HEK293 (cell line): ENCODE measurements at regions not wholly inside any gene's neighbourhood (a gene's known extent, or its start where the extent isn't known, plus 50 kb on each side); places are given as distances from the start of the nearest gene placed in this dataset.

ENCODE experiments used
- CTCF ChIA-PET: fragments of 350-600 bp; formaldehyde crosslinking; extraction: SDS; loops from one replicate; lab custom pipeline; 2021; ENCODE audit warnings: antibody characterized with exemption; lab: Yijun Ruan, JAX
- POLR2A ChIA-PET: fragments of 300-600 bp; formaldehyde crosslinking; extraction: SDS; loops from one replicate; lab custom pipeline; 2020; ENCODE audit warnings: antibody characterized with exemption, inconsistent platforms; lab: Yijun Ruan, JAX
- H3K27ac ChIP-seq: fragments of 200-500 bp; sonication (Bioruptor generic); 2 replicates; pipeline ENCODE4 v1.5.1; 2014; ENCODE audit warnings: low read depth, low read length, control low read depth, inconsistent platforms; ENCODE audit errors: extremely low read depth
- H3K36me3 ChIP-seq, 2 experiments: fragments of 200-500 bp in 1 of 2; sonication (Bioruptor generic) in 1 of 2; 1 replicate in 1 of 2; 2 replicates in 1 of 2; pipeline ENCODE4 v1.5.1; 2014 to 2017; ENCODE audit warnings: inconsistent platforms in 2 of 2, low read length in 2 of 2; ENCODE audit not compliant: control insufficient read depth in 2 of 2, insufficient read depth in 1 of 2
- H3K4me1 ChIP-seq: fragments of 200-500 bp; sonication (Bioruptor generic); 2 replicates; pipeline ENCODE4 v1.5.1; 2014; ENCODE audit warnings: mild to moderate bottlenecking, low read length, inconsistent platforms; ENCODE audit not compliant: control insufficient read depth, insufficient read depth
- H3K4me3 ChIP-seq: 2 replicates; pipeline ENCODE4 v1.5.1; 2011; ENCODE audit warnings: low read depth, mild to moderate bottlenecking, control low read depth, low read length, moderate library complexity
- H3K9me3 ChIP-seq: fragments of 200-500 bp; sonication (Bioruptor generic); 2 replicates; pipeline ENCODE4 v1.5.1; 2014; ENCODE audit warnings: low read depth, low read length, inconsistent platforms; ENCODE audit not compliant: control insufficient read depth, insufficient read depth
- GLI2 ChIP-seq: fragments of 450-650 bp; formaldehyde crosslinking; IDR thresholded peaks from 2 replicates; pipeline ENCODE4; 2017; ENCODE audit warnings: missing biosample characterization, missing genetic modification characterization, low read depth, borderline replicate concordance
- KLF10 ChIP-seq: fragments of 450-650 bp; IDR thresholded peaks from 2 replicates; pipeline ENCODE4 v1.5.1; 2018; ENCODE audit warnings: missing biosample characterization, mild to moderate bottlenecking, missing genetic modification characterization
- KLF16 ChIP-seq: fragments of 450-650 bp; formaldehyde crosslinking; IDR thresholded peaks from 2 replicates; pipeline ENCODE4 v1.5.1; 2017; ENCODE audit warnings: missing biosample characterization, missing genetic modification characterization
- KLF9 ChIP-seq: fragments of 450-650 bp; formaldehyde crosslinking; IDR thresholded peaks from 2 replicates; pipeline ENCODE4 v1.5.1; 2016; ENCODE audit warnings: missing biosample characterization, missing genetic modification characterization, low read depth
- SALL2 ChIP-seq: fragments of 450-650 bp; formaldehyde crosslinking; IDR thresholded peaks from 2 replicates; pipeline ENCODE4 v1.5.0; 2017; ENCODE audit warnings: missing biosample characterization, mild to moderate bottlenecking, missing genetic modification characterization, borderline replicate concordance
- ZIC2 ChIP-seq: fragments of 450-650 bp; formaldehyde crosslinking; IDR thresholded peaks from 2 replicates; pipeline ENCODE4 v1.5.1; 2016; ENCODE audit warnings: missing biosample characterization, missing genetic modification characterization
- ZNF132 ChIP-seq: fragments of 450-650 bp; formaldehyde crosslinking; IDR thresholded peaks from 2 replicates; pipeline ENCODE4 v1.5.1; 2017; ENCODE audit warnings: missing biosample characterization, missing genetic modification characterization, borderline replicate concordance
- ZNF140 ChIP-seq: fragments of 450-650 bp; formaldehyde crosslinking; IDR thresholded peaks from 2 replicates; pipeline ENCODE4 v1.5.1; 2016; ENCODE audit warnings: missing biosample characterization, missing genetic modification characterization
- ZNF169 ChIP-seq: fragments of 450-650 bp; formaldehyde crosslinking; IDR thresholded peaks from 2 replicates; pipeline ENCODE4 v1.5.1; 2016; ENCODE audit warnings: missing biosample characterization, missing genetic modification characterization
- ZNF2 ChIP-seq: fragments of 450-650 bp; formaldehyde crosslinking; IDR thresholded peaks from 2 replicates; pipeline ENCODE4 v1.5.1; 2016; ENCODE audit warnings: missing biosample characterization, missing genetic modification characterization
- ZNF202 ChIP-seq: fragments of 450-650 bp; formaldehyde crosslinking; IDR thresholded peaks from 2 replicates; pipeline ENCODE4 v1.5.1; 2016; ENCODE audit warnings: missing biosample characterization, missing genetic modification characterization, borderline replicate concordance
- ZNF211 ChIP-seq: fragments of 450-650 bp; formaldehyde crosslinking; IDR thresholded peaks from 2 replicates; pipeline ENCODE4 v1.5.1; 2016; ENCODE audit warnings: low read depth, missing biosample characterization, missing genetic modification characterization
- ZNF394 ChIP-seq: fragments of 450-650 bp; formaldehyde crosslinking; IDR thresholded peaks from 2 replicates; pipeline ENCODE4 v1.5.1; 2016; ENCODE audit warnings: missing biosample characterization, missing genetic modification characterization, mild to moderate bottlenecking, moderate library complexity, borderline replicate concordance
- ZNF404 ChIP-seq: fragments of 450-650 bp; formaldehyde crosslinking; IDR thresholded peaks from 2 replicates; pipeline ENCODE4 v1.5.1; 2017; ENCODE audit warnings: missing biosample characterization, missing genetic modification characterization
- ZNF530 ChIP-seq: fragments of 450-650 bp; formaldehyde crosslinking; IDR thresholded peaks from 2 replicates; pipeline ENCODE4 v1.5.1; 2016; ENCODE audit warnings: low read depth, missing biosample characterization, missing genetic modification characterization
- ZNF777 ChIP-seq: fragments of 450-650 bp; formaldehyde crosslinking; IDR thresholded peaks from 2 replicates; pipeline ENCODE4 v1.5.1; 2017; ENCODE audit warnings: missing biosample characterization, missing genetic modification characterization, borderline replicate concordance
- ZNF837 ChIP-seq: fragments of 450-650 bp; formaldehyde crosslinking; IDR thresholded peaks from 2 replicates; pipeline ENCODE4 v1.5.1; 2016; ENCODE audit warnings: missing biosample characterization, missing genetic modification characterization
- TF ChIP-seq, protein P1 (sequence below): fragments of 450-650 bp; formaldehyde crosslinking; IDR thresholded peaks from 2 replicates; pipeline ENCODE4 v1.5.1; 2016; ENCODE audit warnings: missing biosample characterization, missing genetic modification characterization
- TF ChIP-seq, protein P2 (sequence below): fragments of 450-650 bp; formaldehyde crosslinking; optimal IDR thresholded peaks from 2 replicates; pipeline ENCODE3; 2016; ENCODE audit warnings: missing biosample characterization, mild to moderate bottlenecking, missing genetic modification characterization
- TF ChIP-seq, protein P3 (sequence below): fragments of 450-650 bp; formaldehyde crosslinking; IDR thresholded peaks from 2 replicates; pipeline ENCODE4 v1.5.1; 2016; ENCODE audit warnings: missing biosample characterization, missing genetic modification characterization
- TF ChIP-seq, protein P4 (sequence below): fragments of 450-650 bp; formaldehyde crosslinking; IDR thresholded peaks from 2 replicates; pipeline ENCODE4 v1.5.1; 2016; ENCODE audit warnings: missing biosample characterization, missing genetic modification characterization, low read depth

DNA sequence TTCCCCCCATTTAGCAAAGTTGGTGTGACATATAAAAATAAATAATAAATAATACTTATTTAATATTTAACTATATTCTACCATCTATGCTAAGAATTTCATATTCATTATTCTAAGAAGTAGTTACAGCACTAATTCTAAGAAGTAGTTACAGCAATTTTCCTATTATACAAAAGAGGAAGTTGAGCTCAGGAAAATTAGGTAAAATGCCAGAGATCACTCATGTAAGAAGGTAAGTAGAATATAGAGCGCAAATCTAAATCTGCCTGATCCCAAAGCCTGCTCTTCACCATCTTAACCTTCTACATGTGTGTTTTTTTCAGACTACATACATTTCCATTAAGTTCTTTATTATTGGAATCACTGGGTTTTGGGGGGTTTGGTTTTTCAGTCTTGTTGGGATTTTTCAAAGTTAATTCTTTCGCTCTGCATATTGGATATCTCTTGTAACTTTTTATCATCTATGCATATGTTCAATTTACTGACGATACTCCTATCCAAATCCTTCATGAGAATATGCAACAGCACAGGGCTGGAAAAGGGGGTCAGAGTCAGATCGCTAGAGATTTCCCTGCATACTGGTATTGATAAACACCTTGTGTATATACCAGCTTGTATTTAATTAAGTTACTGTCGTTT lies 852.1 kb downstream of the MAT2B start (continued):
- no peak for TF ChIP-seq ZNF132 (tag by site-specific recombination)
- TF ChIP-seq KLF16: no peak

DNA sequence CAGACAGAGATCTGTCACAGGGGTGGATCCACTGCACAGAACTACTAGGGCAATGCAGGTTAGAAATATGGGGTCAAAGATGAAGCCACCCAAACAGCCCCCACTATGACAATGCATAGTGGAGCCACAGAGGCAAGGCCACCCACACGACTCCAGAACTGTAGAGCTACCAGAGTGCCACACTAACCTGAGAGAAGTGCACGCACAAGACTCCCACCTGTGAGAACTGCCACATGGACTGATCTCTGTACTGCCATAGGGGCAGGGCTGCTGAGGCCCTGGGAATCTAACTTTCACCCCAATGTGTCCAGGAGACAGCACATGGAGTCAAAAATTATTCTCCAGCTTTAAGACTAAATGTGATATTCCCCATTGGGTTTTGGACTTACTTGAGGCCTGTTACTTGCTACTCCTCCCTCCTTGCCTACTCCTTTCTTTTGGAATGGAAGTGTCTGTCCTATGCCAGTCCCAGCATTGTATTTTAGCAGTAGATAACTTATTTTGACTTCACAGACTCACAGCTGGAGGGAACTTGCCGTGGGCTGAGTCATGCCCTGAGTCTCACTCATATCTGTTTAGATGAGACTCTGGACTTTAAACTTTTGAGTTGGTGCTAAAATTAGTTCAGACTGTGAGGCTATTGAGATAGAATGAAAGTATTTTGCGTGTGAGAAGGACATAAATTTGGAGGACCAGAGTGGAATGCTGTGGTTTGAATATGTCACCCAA lies 853.3 kb downstream of the MAT2B start:
- Histone ChIP-seq H3K4me3 (no peak overlapping the region), H3K4me1 (no peaks in the 10 kb centered on the region; the same call in 1 of the 2 replicates), H3K27ac (no peak overlapping the region), H3K9me3 (no peaks in the 10 kb centered on the region), H3K36me3 (no peaks in the 10 kb centered on the region)
- ChIA-PET CTCF (no interaction called here), POLR2A (no interaction called here)
- TF ChIP-seq ZNF404 (tag by site-specific recombination): no peak
- TF ChIP-seq ZNF211 (tag by site-specific recombination): no peak
- TF ChIP-seq, protein P1, sequence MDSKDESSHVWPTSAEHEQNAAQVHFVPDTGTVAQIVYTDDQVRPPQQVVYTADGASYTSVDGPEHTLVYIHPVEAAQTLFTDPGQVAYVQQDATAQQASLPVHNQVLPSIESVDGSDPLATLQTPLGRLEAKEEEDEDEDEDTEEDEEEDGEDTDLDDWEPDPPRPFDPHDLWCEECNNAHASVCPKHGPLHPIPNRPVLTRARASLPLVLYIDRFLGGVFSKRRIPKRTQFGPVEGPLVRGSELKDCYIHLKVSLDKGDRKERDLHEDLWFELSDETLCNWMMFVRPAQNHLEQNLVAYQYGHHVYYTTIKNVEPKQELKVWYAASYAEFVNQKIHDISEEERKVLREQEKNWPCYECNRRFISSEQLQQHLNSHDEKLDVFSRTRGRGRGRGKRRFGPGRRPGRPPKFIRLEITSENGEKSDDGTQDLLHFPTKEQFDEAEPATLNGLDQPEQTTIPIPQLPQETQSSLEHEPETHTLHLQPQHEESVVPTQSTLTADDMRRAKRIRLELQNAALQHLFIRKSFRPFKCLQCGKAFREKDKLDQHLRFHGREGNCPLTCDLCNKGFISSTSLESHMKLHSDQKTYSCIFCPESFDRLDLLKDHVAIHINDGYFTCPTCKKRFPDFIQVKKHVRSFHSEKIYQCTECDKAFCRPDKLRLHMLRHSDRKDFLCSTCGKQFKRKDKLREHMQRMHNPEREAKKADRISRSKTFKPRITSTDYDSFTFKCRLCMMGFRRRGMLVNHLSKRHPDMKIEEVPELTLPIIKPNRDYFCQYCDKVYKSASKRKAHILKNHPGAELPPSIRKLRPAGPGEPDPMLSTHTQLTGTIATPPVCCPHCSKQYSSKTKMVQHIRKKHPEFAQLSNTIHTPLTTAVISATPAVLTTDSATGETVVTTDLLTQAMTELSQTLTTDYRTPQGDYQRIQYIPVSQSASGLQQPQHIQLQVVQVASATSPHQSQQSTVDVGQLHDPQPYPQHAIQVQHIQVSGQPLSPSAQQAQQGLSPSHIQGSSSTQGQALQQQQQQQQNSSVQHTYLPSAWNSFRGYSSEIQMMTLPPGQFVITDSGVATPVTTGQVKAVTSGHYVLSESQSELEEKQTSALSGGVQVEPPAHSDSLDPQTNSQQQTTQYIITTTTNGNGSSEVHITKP (tag by site-specific recombination): peak; percentile 70
- TF ChIP-seq ZIC2 (tag by site-specific recombination): no peak
- no peak for TF ChIP-seq ZNF202 (tag by site-specific recombination)
- no peak for TF ChIP-seq KLF9 (tag by site-specific recombination)
- TF ChIP-seq, protein P2, sequence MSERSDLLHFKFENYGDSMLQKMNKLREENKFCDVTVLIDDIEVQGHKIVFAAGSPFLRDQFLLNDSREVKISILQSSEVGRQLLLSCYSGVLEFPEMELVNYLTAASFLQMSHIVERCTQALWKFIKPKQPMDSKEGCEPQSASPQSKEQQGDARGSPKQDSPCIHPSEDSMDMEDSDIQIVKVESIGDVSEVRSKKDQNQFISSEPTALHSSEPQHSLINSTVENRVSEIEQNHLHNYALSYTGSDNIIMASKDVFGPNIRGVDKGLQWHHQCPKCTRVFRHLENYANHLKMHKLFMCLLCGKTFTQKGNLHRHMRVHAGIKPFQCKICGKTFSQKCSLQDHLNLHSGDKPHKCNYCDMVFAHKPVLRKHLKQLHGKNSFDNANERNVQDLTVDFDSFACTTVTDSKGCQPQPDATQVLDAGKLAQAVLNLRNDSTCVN (tag by site-specific recombination): no peak
- no peak for TF ChIP-seq GLI2 (tag by site-specific recombination)

DNA sequence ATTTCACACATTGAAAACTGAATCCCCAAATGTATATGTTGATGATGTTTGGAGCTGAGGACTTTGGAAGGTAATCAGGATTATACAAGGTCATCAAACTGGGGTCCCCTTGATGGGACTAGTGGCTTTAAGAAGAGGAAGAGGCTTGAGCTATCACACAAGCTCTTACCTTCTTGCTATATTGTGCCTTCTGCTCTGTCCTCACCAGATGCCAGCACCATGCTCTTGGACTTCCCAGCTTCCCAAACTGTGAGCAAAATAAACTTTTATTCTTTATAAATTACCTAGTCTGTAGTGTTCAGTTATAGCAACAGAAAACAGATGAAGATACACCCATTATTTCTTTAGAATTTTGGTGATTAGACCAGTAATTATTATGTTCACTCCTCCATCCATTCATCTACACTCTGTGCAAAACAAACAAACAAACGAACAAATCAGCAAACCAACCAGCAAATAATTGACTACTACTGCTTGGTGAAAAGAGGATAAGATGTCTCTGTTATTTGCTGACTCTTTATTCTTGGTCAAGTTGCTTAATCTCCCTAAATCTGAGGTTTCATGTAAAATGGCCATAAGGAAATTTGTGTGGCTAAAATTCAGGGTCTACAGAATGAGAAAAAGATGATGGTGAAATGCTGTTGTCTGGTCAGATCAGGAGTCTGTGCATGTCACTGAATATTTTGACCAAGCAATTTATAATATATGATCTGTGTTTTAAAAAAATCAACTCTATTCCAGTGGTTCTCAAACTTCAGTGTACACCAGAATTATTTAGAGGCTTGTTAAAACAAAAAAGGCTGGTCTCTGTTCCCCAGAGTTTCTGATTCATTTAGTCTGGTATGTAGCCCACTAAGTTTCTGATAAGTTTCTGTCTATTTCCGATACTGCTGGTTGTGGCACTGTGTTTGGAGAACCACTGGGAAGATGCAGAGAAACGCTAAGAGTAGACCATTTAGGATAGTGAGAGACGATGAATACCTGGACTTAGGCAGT lies 854.1 kb downstream of the MAT2B start:
- H3K4me3 ChIP-seq: no peak overlapping the region
- POLR2A ChIA-PET: no interaction called here
- no peaks in the 10 kb centered on the region for H3K36me3 ChIP-seq
- CTCF ChIA-PET: no interaction called here
- no peaks in the 10 kb centered on the region; the same call in 1 of the 2 replicates for H3K4me1 ChIP-seq
- no peak overlapping the region for H3K27ac ChIP-seq
- no peaks in the 10 kb centered on the region for H3K9me3 ChIP-seq
- TF ChIP-seq, protein P3, sequence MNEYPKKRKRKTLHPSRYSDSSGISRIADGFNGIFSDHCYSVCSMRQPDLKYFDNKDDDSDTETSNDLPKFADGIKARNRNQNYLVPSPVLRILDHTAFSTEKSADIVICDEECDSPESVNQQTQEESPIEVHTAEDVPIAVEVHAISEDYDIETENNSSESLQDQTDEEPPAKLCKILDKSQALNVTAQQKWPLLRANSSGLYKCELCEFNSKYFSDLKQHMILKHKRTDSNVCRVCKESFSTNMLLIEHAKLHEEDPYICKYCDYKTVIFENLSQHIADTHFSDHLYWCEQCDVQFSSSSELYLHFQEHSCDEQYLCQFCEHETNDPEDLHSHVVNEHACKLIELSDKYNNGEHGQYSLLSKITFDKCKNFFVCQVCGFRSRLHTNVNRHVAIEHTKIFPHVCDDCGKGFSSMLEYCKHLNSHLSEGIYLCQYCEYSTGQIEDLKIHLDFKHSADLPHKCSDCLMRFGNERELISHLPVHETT (tag by site-specific recombination): no peak
- no peak for TF ChIP-seq ZNF2
- no peak for TF ChIP-seq ZNF394
- no peak for TF ChIP-seq KLF10 (tag by site-specific recombination)
- TF ChIP-seq ZNF777 (tag by site-specific recombination): no peak
- TF ChIP-seq SALL2: no peak
- TF ChIP-seq ZNF530 (tag by site-specific recombination): no peak
- no peak for TF ChIP-seq ZNF169 (tag by site-specific recombination)
- no peak for TF ChIP-seq ZNF837 (tag by site-specific recombination)
- TF ChIP-seq, protein P4, sequence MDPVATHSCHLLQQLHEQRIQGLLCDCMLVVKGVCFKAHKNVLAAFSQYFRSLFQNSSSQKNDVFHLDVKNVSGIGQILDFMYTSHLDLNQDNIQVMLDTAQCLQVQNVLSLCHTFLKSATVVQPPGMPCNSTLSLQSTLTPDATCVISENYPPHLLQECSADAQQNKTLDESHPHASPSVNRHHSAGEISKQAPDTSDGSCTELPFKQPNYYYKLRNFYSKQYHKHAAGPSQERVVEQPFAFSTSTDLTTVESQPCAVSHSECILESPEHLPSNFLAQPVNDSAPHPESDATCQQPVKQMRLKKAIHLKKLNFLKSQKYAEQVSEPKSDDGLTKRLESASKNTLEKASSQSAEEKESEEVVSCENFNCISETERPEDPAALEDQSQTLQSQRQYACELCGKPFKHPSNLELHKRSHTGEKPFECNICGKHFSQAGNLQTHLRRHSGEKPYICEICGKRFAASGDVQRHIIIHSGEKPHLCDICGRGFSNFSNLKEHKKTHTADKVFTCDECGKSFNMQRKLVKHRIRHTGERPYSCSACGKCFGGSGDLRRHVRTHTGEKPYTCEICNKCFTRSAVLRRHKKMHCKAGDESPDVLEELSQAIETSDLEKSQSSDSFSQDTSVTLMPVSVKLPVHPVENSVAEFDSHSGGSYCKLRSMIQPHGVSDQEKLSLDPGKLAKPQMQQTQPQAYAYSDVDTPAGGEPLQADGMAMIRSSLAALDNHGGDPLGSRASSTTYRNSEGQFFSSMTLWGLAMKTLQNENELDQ: no peak
- TF ChIP-seq ZNF140: no peak
